IMR-90 (cell line): ENCODE measurements at regions not wholly inside any gene's neighbourhood (a gene's known extent, or its start where the extent isn't known, plus 50 kb on each side); places are given as distances from the start of the nearest gene placed in this dataset.

Experiments used
- ATAC-seq: fragments of 200-7000 bp; cut with Tn5 transposase; 2 replicates; pipeline ENCODE4 v1.9.1; 2020; ENCODE audit warnings: low read depth, mild to moderate bottlenecking, moderate library complexity
- BruUV-seq: library from RNA; stranded (reverse); fragments of 400-500 nt; replicated peaks from 2 replicates; lab custom pipeline; 2021; lab: Mats Ljungman, UMichigan
- CTCF ChIA-PET: fragments of 300-600 bp; formaldehyde crosslinking; extraction: SDS; loops from one replicate; lab custom pipeline; 2021; ENCODE audit warnings: antibody characterized with exemption; lab: Yijun Ruan, JAX
- POLR2A ChIA-PET: fragments of 300-600 bp; sonication (Branson Sonifier 250); formaldehyde crosslinking; loops from one replicate; lab custom pipeline; 2022; ENCODE audit warnings: antibody characterized with exemption; ENCODE audit not compliant: unreplicated experiment; lab: Charles Lee
- DNase-seq: peaks from one replicate; pipeline ENCODE4 v3.0.0; 2013
- H2AFZ ChIP-seq: replicated peaks from 2 replicates; pipeline ENCODE3; 2013; ENCODE audit warnings: low read length, mild to moderate bottlenecking; ENCODE audit not compliant: poor library complexity
- H2AK5ac ChIP-seq: 2 replicates; pipeline ENCODE4 v1.6.1; 2013; ENCODE audit warnings: low read depth, low read length, inconsistent platforms
- H2AK9ac ChIP-seq: replicated peaks from 2 replicates; pipeline ENCODE3; 2013; ENCODE audit warnings: mild to moderate bottlenecking, low read depth, low read length, moderate library complexity; ENCODE audit not compliant: poor library complexity
- H2BK120ac ChIP-seq: 2 replicates; pipeline ENCODE4 v1.6.1; 2013; ENCODE audit warnings: low read depth, low read length, inconsistent platforms
- H2BK15ac ChIP-seq: 3 replicates; pipeline ENCODE4 v1.6.1; 2013; ENCODE audit warnings: low read depth, low read length, inconsistent platforms
- H2BK20ac ChIP-seq: 2 replicates; pipeline ENCODE4 v1.6.1; 2013; ENCODE audit warnings: low read depth, mild to moderate bottlenecking, inconsistent platforms, low read length, moderate library complexity
- H2BK5ac ChIP-seq: 2 replicates; pipeline ENCODE4 v1.6.1; 2013; ENCODE audit warnings: mild to moderate bottlenecking, low read depth, low read length, inconsistent platforms; ENCODE audit not compliant: poor library complexity, severe bottlenecking
- H3K14ac ChIP-seq: replicated peaks from 2 replicates; pipeline ENCODE4 v1.6.1; 2013; ENCODE audit warnings: low read depth, low read length, inconsistent platforms
- H3K18ac ChIP-seq: 2 replicates; pipeline ENCODE4 v1.6.1; 2013; ENCODE audit warnings: low read depth, low read length, control low read depth
- H3K23ac ChIP-seq: 2 replicates; pipeline ENCODE4 v1.6.1; 2013; ENCODE audit warnings: low read depth, low read length, inconsistent platforms
- H3K27ac ChIP-seq: 2 replicates; pipeline ENCODE4 v1.5.1; 2013; ENCODE audit warnings: mild to moderate bottlenecking, control low read depth, low read length; ENCODE audit not compliant: insufficient read depth
- H3K27me3 ChIP-seq: 2 replicates; pipeline ENCODE4 v1.6.1; 2013; ENCODE audit warnings: low read length; ENCODE audit not compliant: control insufficient read depth, insufficient read depth
- H3K36me3 ChIP-seq: 2 replicates; pipeline ENCODE4 v1.6.1; 2013; ENCODE audit warnings: low read length, mixed read lengths; ENCODE audit not compliant: control insufficient read depth, insufficient read depth
- H3K4ac ChIP-seq: 2 replicates; pipeline ENCODE4 v1.6.1; 2013; ENCODE audit warnings: low read depth, low read length, inconsistent platforms
- H3K4me1 ChIP-seq: 2 replicates; pipeline ENCODE4 v1.6.1; 2013; ENCODE audit warnings: low read length, mixed read lengths; ENCODE audit not compliant: control insufficient read depth, insufficient read depth
- H3K4me2 ChIP-seq: 2 replicates; pipeline ENCODE4 v1.6.1; 2013; ENCODE audit warnings: low read depth, mild to moderate bottlenecking, control low read depth, low read length, moderate library complexity
- H3K4me3 ChIP-seq: 2 replicates; pipeline ENCODE4 v1.5.1; 2013; ENCODE audit warnings: low read depth, mild to moderate bottlenecking, control low read depth, low read length, moderate library complexity; ENCODE audit not compliant: insufficient read depth
- H3K56ac ChIP-seq: 2 replicates; pipeline ENCODE4 v1.6.1; 2013; ENCODE audit warnings: low read length, inconsistent platforms; ENCODE audit not compliant: insufficient read depth; ENCODE audit errors: extremely low read depth
- H3K79me1 ChIP-seq, 2 experiments: 2 replicates each; pipeline ENCODE4 v1.6.1; 2013; ENCODE audit warnings: low read length in 2 of 2, inconsistent platforms in 1 of 2, low read depth in 1 of 2
- H3K9ac ChIP-seq: 2 replicates; pipeline ENCODE4 v1.6.1; 2013; ENCODE audit warnings: low read depth, low read length, control low read depth
- H3K9me1 ChIP-seq: 2 replicates; pipeline ENCODE4 v1.6.1; 2013; ENCODE audit warnings: low read length, inconsistent platforms; ENCODE audit not compliant: insufficient read depth
- H3K9me3 ChIP-seq: 2 replicates; pipeline ENCODE4 v1.6.1; 2013; ENCODE audit warnings: low read length; ENCODE audit not compliant: control insufficient read depth, insufficient read depth
- H4K20me1 ChIP-seq: 2 replicates; pipeline ENCODE4 v1.6.1; 2013; ENCODE audit warnings: low read length, inconsistent platforms; ENCODE audit not compliant: insufficient read depth
- H4K5ac ChIP-seq: 2 replicates; pipeline ENCODE4 v1.6.1; 2013; ENCODE audit warnings: mild to moderate bottlenecking, low read depth, low read length, control low read depth
- H4K8ac ChIP-seq, 2 experiments: 2 replicates each; pipeline ENCODE4 v1.6.1; 2013; ENCODE audit warnings: low read depth in 2 of 2, low read length in 2 of 2, control low read depth in 1 of 2, inconsistent platforms in 1 of 2
- H4K91ac ChIP-seq: 2 replicates; pipeline ENCODE4 v1.6.1; 2013; ENCODE audit warnings: low read depth, low read length, inconsistent platforms; ENCODE audit not compliant: insufficient read depth
- FOS ChIP-seq: fragments of 150-350 bp; IDR thresholded peaks from 2 replicates; pipeline ENCODE4 v1.6.1; 2016; ENCODE audit warnings: low read depth, low read length
- MAZ ChIP-seq: IDR thresholded peaks from 2 replicates; pipeline ENCODE4 v1.6.1; 2012; ENCODE audit warnings: low read depth, mild to moderate bottlenecking, low read length, improper control_type of control experiment, moderate library complexity, borderline replicate concordance
- SMC3 ChIP-seq: fragments of 150-350 bp; IDR thresholded peaks from 2 replicates; pipeline ENCODE4 v1.6.1; 2016; ENCODE audit warnings: low read depth, mild to moderate bottlenecking, antibody characterized with exemption, low read length, moderate library complexity
- WGBS, 2 experiments: methylation state at CpG; one replicate each; pipeline versions ENCODE4 v1.1.5 to v1.1.7; 2013; ENCODE audit warnings: missing lambda C conversion rate in 2 of 2; ENCODE audit not compliant: insufficient read length in 1 of 2; ENCODE audit errors: extremely low coverage in 2 of 2; 5-methylcytosine and 5-hydroxymethylcytosine counted together
- dilution Hi-C: fragments of 300-500 bp; cut with HindIII; formaldehyde crosslinking; loops from one replicate; pipeline ENCODE4 v1.14.3; 2018; ENCODE audit warnings: low sequenced_read_pairs; ENCODE audit not compliant: unreplicated experiment
- in situ Hi-C: fragments of 300-500 bp; cut with MboI; formaldehyde crosslinking; loops from 3 replicates; pipeline ENCODE4 v1.14.3; 2019; ENCODE audit warnings: low sequenced_read_pairs, inconsistent platforms, mixed read lengths
- intact Hi-C: fragments of 100-400 bp; cut with micrococcal nuclease; formaldehyde crosslinking; loops from 2 replicates; pipeline ENCODE4 v1.10.0; 2022

GRCh38 chr13:31067416-31068118 is 94.1 kb downstream of the HSPH1 start:
- no peaks in the 10 kb centered on the region for H3K27me3 ChIP-seq
- H2BK5ac ChIP-seq = no peak overlapping the region
- H4K20me1 ChIP-seq = no peaks in the 10 kb centered on the region
- H2AK9ac ChIP-seq = no peak overlapping the region
- no peak overlapping the region for H3K18ac ChIP-seq
- no peak overlapping the region for H3K14ac ChIP-seq
- no peak overlapping the region for H3K23ac ChIP-seq
- no peak overlapping the region for H2AK5ac ChIP-seq
- ATAC-seq = peak; percentile 69
- H2BK20ac ChIP-seq = no peak overlapping the region
- intact Hi-C loops = loop anchor here (5.0 kb wide), 1 partner anchor 80 kb away; no protein-coding TSS in a partner anchor
- H2BK120ac ChIP-seq = no peak overlapping the region
- no peak overlapping the region for H2AFZ ChIP-seq
- H4K5ac ChIP-seq = no peak overlapping the region
- no peak overlapping the region for H3K4me2 ChIP-seq
- H4K91ac ChIP-seq = no peak overlapping the region
- H3K27ac ChIP-seq = no peak overlapping the region
- no peak overlapping the region for H4K8ac ChIP-seq
- H2BK15ac ChIP-seq = no peak overlapping the region
- POLR2A ChIA-PET = no interaction called here
- BruUV-seq = no TSS peak
- in situ Hi-C loops = no loop called here
- H3K4me1 ChIP-seq = no peaks in the 10 kb centered on the region; the same call in 1 of the 2 replicates
- peak; percentile 78 for DNase-seq
- CTCF ChIA-PET = no interaction called here
- no peak overlapping the region for H3K9ac ChIP-seq
- H3K36me3 ChIP-seq = no peaks in the 10 kb centered on the region
- no peak overlapping the region for H3K4me3 ChIP-seq
- dilution Hi-C loops = no loop called here
- no peaks in the 10 kb centered on the region for H3K79me1 ChIP-seq
- WGBS, 2 experiments = 100% methylated on average over 1 of the region's 8 CpGs; no CpG with 5 or more reads in 1 of the 2 experiments
- H3K9me1 ChIP-seq = no peaks in the 10 kb centered on the region
- no peak for TF ChIP-seq SMC3
- TF ChIP-seq FOS = peak; percentile 39
- peak; percentile 68; the same call in 1 of the 2 replicates for TF ChIP-seq MAZ
- 0 out of 2 replicates have a peak, but pooled peaks cover 4% of the 10 kb centered on the region for H3K9me3 ChIP-seq
- no peak overlapping the region for H3K56ac ChIP-seq
- H3K4ac ChIP-seq = no peak overlapping the region
